ENCODE measurements at regions not wholly inside any gene's neighbourhood (a gene's known extent, or its start where the extent isn't known, plus 50 kb on each side); places are given as distances from the start of the nearest gene placed in this dataset.

DNA sequence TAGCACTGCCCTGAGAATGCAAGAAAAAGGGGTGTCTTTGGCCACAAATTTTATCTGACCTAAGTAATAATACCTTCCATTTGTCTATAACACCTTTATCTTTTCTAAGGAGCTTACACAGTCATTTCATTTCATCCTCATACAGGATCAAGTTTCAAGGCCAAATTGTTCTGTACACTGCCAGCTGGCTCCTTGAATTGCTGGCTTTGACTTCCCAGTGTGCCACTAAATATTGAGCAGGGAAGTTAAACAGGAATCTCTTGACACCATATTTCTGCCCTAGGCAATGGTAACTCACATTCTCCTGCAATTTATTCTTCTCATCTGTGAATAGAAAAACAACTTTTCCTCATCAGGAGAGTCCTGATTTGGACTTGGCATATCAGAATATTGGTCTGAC lies 195.1 kb upstream of the LRP1B start:
- no peak overlapping the region for H3K27ac ChIP-seq (ENCODE audit: low read depth, low read length)
- H3K9me3 ChIP-seq (ENCODE audit: low read depth, low read length), result peaks cover under 1% of the 10 kb centered on the region
- DNase-seq (ENCODE audit: insufficient read length, low spot score, missing footprints), result no peak
- no peak overlapping the region for H2AFZ ChIP-seq (ENCODE audit: low read length)
- no peaks in the 10 kb centered on the region for H3K4me1 ChIP-seq (ENCODE audit: insufficient read depth, low read length)
- no peak for TF ChIP-seq CTCF (IDR thresholded peaks at IDR 0.05; ENCODE audit: extremely low read depth, low read depth, low read length)
- H3K27me3 ChIP-seq (ENCODE audit: insufficient read depth, low read length), result no peaks in the 10 kb centered on the region
- H3K36me3 ChIP-seq (ENCODE audit: insufficient read depth, low read length), result no peaks in the 10 kb centered on the region
- no peak overlapping the region for H3K4me3 ChIP-seq (ENCODE audit: insufficient read depth, low read length)
- H4K20me1 ChIP-seq (ENCODE audit: insufficient read depth, low read length), result no peaks in the 10 kb centered on the region
- no peaks in the 10 kb centered on the region for H3K79me2 ChIP-seq (ENCODE audit: insufficient read depth, low read length)
- H3K4me2 ChIP-seq (ENCODE audit: insufficient read depth, low read length), result no peak overlapping the region

DNA sequence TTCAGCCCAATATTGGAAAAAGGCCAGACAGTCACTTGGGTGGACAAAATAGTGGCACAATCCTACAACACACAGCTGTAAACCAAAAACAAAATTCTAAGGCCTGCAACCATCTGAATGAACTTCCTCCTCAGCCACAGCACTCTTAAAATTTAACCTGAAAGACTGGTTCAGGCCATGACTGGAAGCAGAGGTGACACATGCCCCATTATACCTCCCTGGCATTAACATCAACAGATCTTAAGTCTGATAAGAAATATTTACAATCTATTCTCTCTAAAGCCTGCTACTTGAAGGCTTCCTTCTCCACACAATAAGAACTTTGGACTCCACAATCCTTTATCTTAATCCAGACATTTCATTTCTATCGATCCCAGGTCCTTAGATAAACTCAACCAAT lies 192.4 kb upstream of the LRP1B start:
- Histone ChIP-seq H4K20me1 (ENCODE audit: insufficient read depth, low read length) (no peaks in the 10 kb centered on the region), H3K9me3 (ENCODE audit: low read depth, low read length) (peaks cover 1% of the 10 kb centered on the region), H3K79me2 (ENCODE audit: insufficient read depth, low read length) (no peaks in the 10 kb centered on the region), H2AFZ (ENCODE audit: low read length) (no peak overlapping the region), H3K4me3 (ENCODE audit: insufficient read depth, low read length) (no peak overlapping the region), H3K4me2 (ENCODE audit: insufficient read depth, low read length) (no peak overlapping the region), H3K4me1 (ENCODE audit: insufficient read depth, low read length) (no peaks in the 10 kb centered on the region), H3K27me3 (ENCODE audit: insufficient read depth, low read length) (no peaks in the 10 kb centered on the region), H3K36me3 (ENCODE audit: insufficient read depth, low read length) (no peaks in the 10 kb centered on the region), H3K27ac (ENCODE audit: low read depth, low read length) (no peak overlapping the region)
- TF ChIP-seq CTCF (IDR thresholded peaks at IDR 0.05; ENCODE audit: extremely low read depth, low read depth, low read length), result no peak
- no peak for DNase-seq (ENCODE audit: insufficient read length, low spot score, missing footprints)

- Histone ChIP-seq H3K4me1 (ENCODE audit: insufficient read depth, low read length) (no peaks in the 10 kb centered on the region), H3K4me2 (ENCODE audit: insufficient read depth, low read length) (no peak overlapping the region), H3K9me3 (ENCODE audit: low read depth, low read length) (peaks cover 1% of the 10 kb centered on the region), H2AFZ (ENCODE audit: low read length) (no peak overlapping the region), H3K36me3 (ENCODE audit: insufficient read depth, low read length) (no peaks in the 10 kb centered on the region), H3K79me2 (ENCODE audit: insufficient read depth, low read length) (no peaks in the 10 kb centered on the region), H3K27ac (ENCODE audit: low read depth, low read length) (no peak overlapping the region), H3K4me3 (ENCODE audit: insufficient read depth, low read length) (no peak overlapping the region), H4K20me1 (ENCODE audit: insufficient read depth, low read length) (no peaks in the 10 kb centered on the region), H3K27me3 (ENCODE audit: insufficient read depth, low read length) (no peaks in the 10 kb centered on the region)
- no peak for DNase-seq (ENCODE audit: insufficient read length, low spot score, missing footprints)
- TF ChIP-seq CTCF (IDR thresholded peaks at IDR 0.05; ENCODE audit: extremely low read depth, low read depth, low read length), result no peak
Observed at GRCh38 chr2:142321706-142322280, 191.0 kb upstream of the LRP1B start.

- TF ChIP-seq CTCF (IDR thresholded peaks at IDR 0.05; ENCODE audit: extremely low read depth, low read depth, low read length), result no peak
- no peak overlapping the region for H3K27ac ChIP-seq (ENCODE audit: low read depth, low read length)
- H3K79me2 ChIP-seq (ENCODE audit: insufficient read depth, low read length), result no peaks in the 10 kb centered on the region
- H3K36me3 ChIP-seq (ENCODE audit: insufficient read depth, low read length), result no peaks in the 10 kb centered on the region
- no peak overlapping the region for H2AFZ ChIP-seq (ENCODE audit: low read length)
- peaks cover 1% of the 10 kb centered on the region for H3K9me3 ChIP-seq (ENCODE audit: low read depth, low read length)
- no peak overlapping the region for H3K4me3 ChIP-seq (ENCODE audit: insufficient read depth, low read length)
- H4K20me1 ChIP-seq (ENCODE audit: insufficient read depth, low read length), result no peaks in the 10 kb centered on the region
- DNase-seq (ENCODE audit: insufficient read length, low spot score, missing footprints), result no peak
- H3K4me2 ChIP-seq (ENCODE audit: insufficient read depth, low read length), result no peak overlapping the region
- H3K27me3 ChIP-seq (ENCODE audit: insufficient read depth, low read length), result no peaks in the 10 kb centered on the region
- H3K4me1 ChIP-seq (ENCODE audit: insufficient read depth, low read length), result no peaks in the 10 kb centered on the region
Observed at GRCh38 chr2:142320067-142320466, 189.3 kb upstream of the LRP1B start.

Measured in osteoblast (primary cell).